ENCODE measurements at regions not wholly inside any gene's neighbourhood (a gene's known extent, or its start where the extent isn't known, plus 50 kb on each side); places are given as distances from the start of the nearest gene placed in this dataset.
A peak's percentile ranks its signal among the peaks of the same experiment; 100 is the strongest.

GRCh38 chr13:22095794-22096193 lies 424.9 kb downstream of the FGF9 start:
- no peak for DNase-seq (ENCODE audit: low read depth, low spot score)
- no peak overlapping the region for H3K4me3 ChIP-seq (ENCODE audit: low read length)

- DNase-seq (ENCODE audit: low read depth, low spot score) = no peak
These were observed 428.7 kb downstream of the FGF9 start for GRCh38 chr13:22099585-22099984.

GRCh38 chr13:22102271-22102670 lies 431.4 kb downstream of the FGF9 start:
- no peak for DNase-seq (ENCODE audit: low read depth, low spot score)
- no peak overlapping the region for H3K4me3 ChIP-seq (ENCODE audit: low read length)

More at GRCh38 chr13:22099585-22099984, 428.7 kb downstream of the FGF9 start:
- no peak overlapping the region for H3K4me3 ChIP-seq (ENCODE audit: low read length)

- no peak for DNase-seq (ENCODE audit: low read depth, low spot score)
- H3K4me3 ChIP-seq (ENCODE audit: low read length) = no peak overlapping the region
These were observed 432.5 kb downstream of the FGF9 start for GRCh38 chr13:22103046-22104027.

GRCh38 chr13:22106058-22106457 lies 435.2 kb downstream of the FGF9 start:
- no peak overlapping the region for H3K4me3 ChIP-seq (ENCODE audit: low read length)
- DNase-seq (ENCODE audit: low read depth, low spot score) = no peak

GRCh38 chr13:22107549-22107948 lies 436.7 kb downstream of the FGF9 start:
- DNase-seq (ENCODE audit: low read depth, low spot score) = no peak
- no peak overlapping the region for H3K4me3 ChIP-seq (ENCODE audit: low read length)

GRCh38 chr13:22108283-22108942 lies 437.5 kb downstream of the FGF9 start:
- H3K4me3 ChIP-seq (ENCODE audit: low read length) = no peak overlapping the region
- DNase-seq (ENCODE audit: low read depth, low spot score) = no peak

- H3K4me3 ChIP-seq (ENCODE audit: low read length) = no peak overlapping the region
- DNase-seq (ENCODE audit: low read depth, low spot score) = no peak
These were observed 438.1 kb downstream of the FGF9 start for GRCh38 chr13:22108979-22109378.

- DNase-seq (ENCODE audit: low read depth, low spot score) = no peak
- H3K4me3 ChIP-seq (ENCODE audit: low read length) = no peak overlapping the region
These were observed 439.5 kb downstream of the FGF9 start for GRCh38 chr13:22110368-22110767.

- H3K4me3 ChIP-seq (ENCODE audit: low read length) = no peak overlapping the region
- no peak for DNase-seq (ENCODE audit: low read depth, low spot score)
These were observed 440.4 kb downstream of the FGF9 start for GRCh38 chr13:22111152-22111783.

GRCh38 chr13:22111961-22112360 lies 441.1 kb downstream of the FGF9 start:
- DNase-seq (ENCODE audit: low read depth, low spot score) = no peak
- no peak overlapping the region for H3K4me3 ChIP-seq (ENCODE audit: low read length)

- no peak for DNase-seq (ENCODE audit: low read depth, low spot score)
- H3K4me3 ChIP-seq (ENCODE audit: low read length) = no peak overlapping the region
These were observed 442.3 kb downstream of the FGF9 start for GRCh38 chr13:22112956-22113745.

- H3K4me3 ChIP-seq (ENCODE audit: low read length) = no peak overlapping the region
- peak; percentile 35 for DNase-seq (ENCODE audit: low read depth, low spot score)
These were observed 443.9 kb downstream of the FGF9 start for GRCh38 chr13:22114630-22115311.

GRCh38 chr13:22118158-22118557 lies 447.3 kb downstream of the FGF9 start:
- no peak for DNase-seq (ENCODE audit: low read depth, low spot score)
- H3K4me3 ChIP-seq (ENCODE audit: low read length) = no peak overlapping the region

- no peak for DNase-seq (ENCODE audit: low read depth, low spot score)
- no peak overlapping the region for H3K4me3 ChIP-seq (ENCODE audit: low read length)
These were observed 449.8 kb downstream of the FGF9 start for GRCh38 chr13:22120646-22121045.

GRCh38 chr13:22121146-22121739 lies 450.4 kb downstream of the FGF9 start:
- DNase-seq (ENCODE audit: low read depth, low spot score) = no peak
- H3K4me3 ChIP-seq (ENCODE audit: low read length) = no peak overlapping the region

- no peak for DNase-seq (ENCODE audit: low read depth, low spot score)
- no peak overlapping the region for H3K4me3 ChIP-seq (ENCODE audit: low read length)
These were observed 455.7 kb downstream of the FGF9 start for GRCh38 chr13:22126433-22127021.

All from Jurkat, Clone E6-1 (cell line).